GM23248 (cell line): ENCODE measurements at regions not wholly inside any gene's neighbourhood (a gene's known extent, or its start where the extent isn't known, plus 50 kb on each side); places are given as distances from the start of the nearest gene placed in this dataset.

ENCODE experiments used
- DNase-seq: peaks from one replicate; pipeline ENCODE4 v3.0.0-alpha.2; 2015
- H2AFZ ChIP-seq: fragments of 200-600 bp; sonication (generic); 2 replicates; pipeline ENCODE4 v1.6.1; 2016; ENCODE audit warnings: antibody characterized with exemption
- H3F3A ChIP-seq: fragments of 200-600 bp; sonication (generic); 2 replicates; pipeline ENCODE4 v1.6.1; 2016; ENCODE audit warnings: mild to moderate bottlenecking, antibody characterized with exemption, mixed run types; ENCODE audit not compliant: insufficient read depth
- H3K27ac ChIP-seq: fragments of 200-600 bp; sonication (generic); 2 replicates; pipeline ENCODE4 v1.5.1; 2016; ENCODE audit warnings: mild to moderate bottlenecking
- H3K27me3 ChIP-seq: fragments of 200-600 bp; sonication (generic); replicated peaks from 2 replicates; pipeline ENCODE4 v1.6.1; 2016; ENCODE audit warnings: mild to moderate bottlenecking; ENCODE audit not compliant: insufficient read depth
- H3K36me3 ChIP-seq: fragments of 200-600 bp; sonication (generic); 2 replicates; pipeline ENCODE4 v1.6.1; 2016; ENCODE audit warnings: low read depth, mild to moderate bottlenecking
- H3K4me1 ChIP-seq: fragments of 200-600 bp; sonication (generic); 2 replicates; pipeline ENCODE4 v1.6.1; 2016; ENCODE audit warnings: mild to moderate bottlenecking; ENCODE audit not compliant: insufficient read depth
- H3K4me2 ChIP-seq: fragments of 200-600 bp; sonication (generic); one replicate; pipeline ENCODE4 v1.6.1; 2016; ENCODE audit warnings: mild to moderate bottlenecking; ENCODE audit not compliant: unreplicated experiment
- H3K4me3 ChIP-seq: fragments of 200-600 bp; sonication (generic); 2 replicates; pipeline ENCODE4 v1.5.1; 2016; ENCODE audit warnings: mild to moderate bottlenecking
- H3K79me2 ChIP-seq: fragments of 200-600 bp; sonication (generic); 2 replicates; pipeline ENCODE4 v1.6.1; 2016; ENCODE audit warnings: mild to moderate bottlenecking; ENCODE audit not compliant: insufficient read depth
- H3K9ac ChIP-seq: fragments of 200-600 bp; sonication (generic); 2 replicates; pipeline ENCODE4 v1.6.1; 2016; ENCODE audit warnings: mild to moderate bottlenecking
- H3K9me2 ChIP-seq: fragments of 200-600 bp; sonication (generic); 2 replicates; pipeline ENCODE4 v1.6.1; 2016; ENCODE audit warnings: mixed run types, mild to moderate bottlenecking, moderate library complexity; ENCODE audit not compliant: insufficient read depth
- H3K9me3 ChIP-seq: fragments of 200-600 bp; sonication (generic); one replicate; pipeline ENCODE4 v1.6.1; 2017; ENCODE audit warnings: low read depth
- H4K20me1 ChIP-seq: fragments of 200-600 bp; sonication (generic); 2 replicates; pipeline ENCODE4 v1.6.0; 2016; ENCODE audit not compliant: insufficient read depth
- EZH2 ChIP-seq: fragments of 200-600 bp; sonication (generic); IDR thresholded peaks from 2 replicates; pipeline ENCODE4 v1.6.1; 2018; ENCODE audit warnings: antibody characterized with exemption, mild to moderate bottlenecking; ENCODE audit not compliant: insufficient read depth, poor library complexity, severe bottlenecking
- EZH2phosphoT487 ChIP-seq: fragments of 200-600 bp; sonication (generic); IDR thresholded peaks from 2 replicates; pipeline ENCODE4 v1.6.1; 2018; ENCODE audit warnings: antibody characterized with exemption, moderate library complexity, mild to moderate bottlenecking, low read depth; ENCODE audit not compliant: insufficient read depth
- WGBS, 2 experiments: methylation state at CpG; one replicate each; pipeline ENCODE4 v1.1.6; 2015 to 2017; ENCODE audit warnings: low lambda C conversion rate in 2 of 2, low coverage in 1 of 2; ENCODE audit errors: missing lambda C conversion rate in 2 of 2; 5-methylcytosine and 5-hydroxymethylcytosine counted together
- in situ Hi-C: fragments of 300-500 bp; cut with MboI; formaldehyde crosslinking; loops from 2 replicates; pipeline ENCODE4 v1.15.0; 2020

- no peaks in the 10 kb centered on the region for H3K4me1 ChIP-seq
- no peaks in the 10 kb centered on the region for H4K20me1 ChIP-seq
- WGBS, 2 experiments = 66 to 69% methylated on average over 14 to 16 of the region's 16 CpGs
- no peaks in the 10 kb centered on the region for H3K9me3 ChIP-seq
- no peak overlapping the region for H3K4me2 ChIP-seq
- H3K79me2 ChIP-seq = no peaks in the 10 kb centered on the region
- no peaks in the 10 kb centered on the region for H3F3A ChIP-seq
- TF ChIP-seq EZH2phosphoT487 (no peak), EZH2 (no peak)
- no peaks in the 10 kb centered on the region for H3K36me3 ChIP-seq
- DNase-seq = no peak
- H3K27me3 ChIP-seq = 0 out of 2 replicates have a peak, but pooled peaks cover 4% of the 10 kb centered on the region
- H3K4me3 ChIP-seq = no peak overlapping the region
- H3K9me2 ChIP-seq = no peaks in the 10 kb centered on the region
- no peak overlapping the region for H2AFZ ChIP-seq
- H3K9ac ChIP-seq = no peak overlapping the region
- in situ Hi-C loops = no loop called here
- no peak overlapping the region for H3K27ac ChIP-seq
These were observed 231.0 kb upstream of the MVB12B start for GRCh38 chr9:126095546-126096190.

- no peaks in the 10 kb centered on the region for H3K4me1 ChIP-seq
- TF ChIP-seq EZH2phosphoT487 (no peak), EZH2 (no peak)
- H3K9ac ChIP-seq = no peak overlapping the region
- 32 to 44% methylated on average over 7 of the region's 7 CpGs for WGBS, 2 experiments
- no peaks in the 10 kb centered on the region for H3K36me3 ChIP-seq
- no peaks in the 10 kb centered on the region for H3K9me3 ChIP-seq
- H3F3A ChIP-seq = no peaks in the 10 kb centered on the region
- DNase-seq = no peak
- H3K79me2 ChIP-seq = no peaks in the 10 kb centered on the region
- no peaks in the 10 kb centered on the region for H3K9me2 ChIP-seq
- H3K27ac ChIP-seq = no peak overlapping the region
- 0 out of 2 replicates have a peak, but pooled peaks cover 4% of the 10 kb centered on the region for H3K27me3 ChIP-seq
- no peak overlapping the region for H3K4me3 ChIP-seq
- H4K20me1 ChIP-seq = no peaks in the 10 kb centered on the region
- H2AFZ ChIP-seq = no peak overlapping the region
- in situ Hi-C loops = no loop called here
- no peak overlapping the region for H3K4me2 ChIP-seq
These were observed 230.3 kb upstream of the MVB12B start for GRCh38 chr9:126096340-126096739.

- 50 to 53% methylated on average over 6 of the region's 6 CpGs for WGBS, 2 experiments
- in situ Hi-C loops = no loop called here
These were observed 228.9 kb upstream of the MVB12B start for GRCh38 chr9:126097679-126098078.

GRCh38 chr9:126106404-126106803 is 220.2 kb upstream of the MVB12B start:
- Histone ChIP-seq H3K9me2 (no peaks in the 10 kb centered on the region), H3K4me1 (no peaks in the 10 kb centered on the region), H3K4me3 (no peak overlapping the region), H3F3A (no peaks in the 10 kb centered on the region), H3K9ac (no peak overlapping the region), H3K4me2 (no peak overlapping the region), H3K79me2 (no peaks in the 10 kb centered on the region), H4K20me1 (no peaks in the 10 kb centered on the region), H3K27ac (no peak overlapping the region), H3K9me3 (no peaks in the 10 kb centered on the region), H3K27me3 (no peaks in the 10 kb centered on the region), H3K36me3 (no peaks in the 10 kb centered on the region), H2AFZ (no peak overlapping the region)
- no peak for TF ChIP-seq EZH2phosphoT487
- TF ChIP-seq EZH2 = no peak
- no peak for DNase-seq
- in situ Hi-C loops = no loop called here
- WGBS, 2 experiments = 48 to 50% methylated on average over 5 of the region's 5 CpGs

More at GRCh38 chr9:126097679-126098078, 228.9 kb upstream of the MVB12B start:
- 0 out of 2 replicates have a peak, but pooled peaks cover 4% of the 10 kb centered on the region for H3K27me3 ChIP-seq
- H3K4me3 ChIP-seq = no peak overlapping the region
- no peak overlapping the region for H2AFZ ChIP-seq
- no peak overlapping the region for H3K27ac ChIP-seq
- H3K9ac ChIP-seq = no peak overlapping the region
- no peak overlapping the region for H3K4me2 ChIP-seq
- H3K36me3 ChIP-seq = no peaks in the 10 kb centered on the region
- no peaks in the 10 kb centered on the region for H3K9me2 ChIP-seq
- TF ChIP-seq EZH2 (no peak), EZH2phosphoT487 (no peak)
- DNase-seq = no peak
- no peaks in the 10 kb centered on the region for H3K4me1 ChIP-seq
- H3K79me2 ChIP-seq = no peaks in the 10 kb centered on the region
- H4K20me1 ChIP-seq = no peaks in the 10 kb centered on the region
- H3K9me3 ChIP-seq = no peaks in the 10 kb centered on the region
- no peaks in the 10 kb centered on the region for H3F3A ChIP-seq
